ENCODE measurements at regions not wholly inside any gene's neighbourhood (a gene's known extent, or its start where the extent isn't known, plus 50 kb on each side); places are given as distances from the start of the nearest gene placed in this dataset.

- no peaks in the 10 kb centered on the region for H3K36me3 ChIP-seq (ENCODE audit: insufficient read depth, low read length)
- no peaks in the 10 kb centered on the region for H4K20me1 ChIP-seq (ENCODE audit: insufficient read depth, low read length)
- no peak overlapping the region for H3K4me2 ChIP-seq (ENCODE audit: insufficient read depth, low read length)
- no peaks in the 10 kb centered on the region for H3K9me3 ChIP-seq (ENCODE audit: low read depth, low read length)
- no peak overlapping the region for H3K27ac ChIP-seq (ENCODE audit: low read depth, low read length)
- DNase-seq (ENCODE audit: insufficient read length, low spot score, missing footprints): no peak
- H3K4me1 ChIP-seq (ENCODE audit: insufficient read depth, low read length): peaks cover 10% of the 10 kb centered on the region
- peak overlapping the region; percentile 39 for H2AFZ ChIP-seq (ENCODE audit: low read length)
- no peaks in the 10 kb centered on the region for H3K27me3 ChIP-seq (ENCODE audit: insufficient read depth, low read length)
- no peak overlapping the region for H3K4me3 ChIP-seq (ENCODE audit: insufficient read depth, low read length)
- no peak for TF ChIP-seq CTCF (IDR thresholded peaks at IDR 0.05; ENCODE audit: extremely low read depth, low read depth, low read length)
- H3K79me2 ChIP-seq (ENCODE audit: insufficient read depth, low read length): no peaks in the 10 kb centered on the region
These were observed 209.3 kb downstream of the AHR start for GRCh38 chr7:17507717-17508116.

GRCh38 chr7:17512181-17512675 lies 213.8 kb downstream of the AHR start:
- Histone ChIP-seq H3K4me2 (ENCODE audit: insufficient read depth, low read length) (no peak overlapping the region), H3K79me2 (ENCODE audit: insufficient read depth, low read length) (no peaks in the 10 kb centered on the region), H3K4me3 (ENCODE audit: insufficient read depth, low read length) (no peak overlapping the region), H3K36me3 (ENCODE audit: insufficient read depth, low read length) (no peaks in the 10 kb centered on the region), H3K9me3 (ENCODE audit: low read depth, low read length) (no peaks in the 10 kb centered on the region), H4K20me1 (ENCODE audit: insufficient read depth, low read length) (no peaks in the 10 kb centered on the region), H2AFZ (ENCODE audit: low read length) (no peak overlapping the region), H3K27ac (ENCODE audit: low read depth, low read length) (no peak overlapping the region), H3K27me3 (ENCODE audit: insufficient read depth, low read length) (no peaks in the 10 kb centered on the region), H3K4me1 (ENCODE audit: insufficient read depth, low read length) (no peaks in the 10 kb centered on the region)
- DNase-seq (ENCODE audit: insufficient read length, low spot score, missing footprints): no peak
- no peak for TF ChIP-seq CTCF (IDR thresholded peaks at IDR 0.05; ENCODE audit: extremely low read depth, low read depth, low read length)

- no peaks in the 10 kb centered on the region for H3K79me2 ChIP-seq (ENCODE audit: insufficient read depth, low read length)
- no peak for TF ChIP-seq CTCF (IDR thresholded peaks at IDR 0.05; ENCODE audit: extremely low read depth, low read depth, low read length)
- H3K9me3 ChIP-seq (ENCODE audit: low read depth, low read length): no peaks in the 10 kb centered on the region
- H3K27ac ChIP-seq (ENCODE audit: low read depth, low read length): no peak overlapping the region
- H3K4me1 ChIP-seq (ENCODE audit: insufficient read depth, low read length): peaks cover 15% of the 10 kb centered on the region
- DNase-seq (ENCODE audit: insufficient read length, low spot score, missing footprints): peak; percentile 49
- no peak overlapping the region for H2AFZ ChIP-seq (ENCODE audit: low read length)
- no peak overlapping the region for H3K4me2 ChIP-seq (ENCODE audit: insufficient read depth, low read length)
- no peaks in the 10 kb centered on the region for H4K20me1 ChIP-seq (ENCODE audit: insufficient read depth, low read length)
- no peaks in the 10 kb centered on the region for H3K36me3 ChIP-seq (ENCODE audit: insufficient read depth, low read length)
- H3K27me3 ChIP-seq (ENCODE audit: insufficient read depth, low read length): no peaks in the 10 kb centered on the region
- H3K4me3 ChIP-seq (ENCODE audit: insufficient read depth, low read length): no peak overlapping the region
These were observed 218.3 kb downstream of the AHR start for GRCh38 chr7:17516771-17517170.

GRCh38 chr7:17520941-17521340 lies 222.5 kb downstream of the AHR start:
- Histone ChIP-seq H3K9me3 (ENCODE audit: low read depth, low read length) (no peaks in the 10 kb centered on the region), H3K4me2 (ENCODE audit: insufficient read depth, low read length) (peak overlapping the region; percentile 51), H3K27ac (ENCODE audit: low read depth, low read length) (peak overlapping the region; percentile 80), H3K27me3 (ENCODE audit: insufficient read depth, low read length) (no peaks in the 10 kb centered on the region), H2AFZ (ENCODE audit: low read length) (no peak overlapping the region), H3K4me3 (ENCODE audit: insufficient read depth, low read length) (no peak overlapping the region), H3K79me2 (ENCODE audit: insufficient read depth, low read length) (no peaks in the 10 kb centered on the region), H3K36me3 (ENCODE audit: insufficient read depth, low read length) (no peaks in the 10 kb centered on the region), H4K20me1 (ENCODE audit: insufficient read depth, low read length) (no peaks in the 10 kb centered on the region), H3K4me1 (ENCODE audit: insufficient read depth, low read length) (peaks cover 39% of the 10 kb centered on the region)
- no peak for TF ChIP-seq CTCF (IDR thresholded peaks at IDR 0.05; ENCODE audit: extremely low read depth, low read depth, low read length)
- no peak for DNase-seq (ENCODE audit: insufficient read length, low spot score, missing footprints)
